ENCODE measurements at regions not wholly inside any gene's neighbourhood (a gene's known extent, or its start where the extent isn't known, plus 50 kb on each side); places are given as distances from the start of the nearest gene placed in this dataset.
"Not testable (repeated sequence)": the region's sequence is repeated elsewhere in the genome, so short reads cannot be mapped to it uniquely, and the experiment has no call there.

GRCh38 chr2:131272019-131272418 lies 62.7 kb downstream of the POTEE start:
- H3K4me2 ChIP-seq (ENCODE audit: insufficient read depth, low read length, poor library complexity, severe bottlenecking); H3K18ac ChIP-seq (ENCODE audit: low read length); H2BK120ac ChIP-seq (ENCODE audit: low read depth, low read length); H4K8ac ChIP-seq (ENCODE audit: low read depth, low read length); H2AFZ ChIP-seq (ENCODE audit: low read length); H3K4me3 ChIP-seq (ENCODE audit: low read length in 2 of 2); H3K9me3 ChIP-seq (replicated peaks in 1 of 2; ENCODE audit: control insufficient read depth in 2 of 2, insufficient read depth in 1 of 2, low read depth in 1 of 2, low read length in 2 of 2); H2BK5ac ChIP-seq (ENCODE audit: low read length); H3K27me3 ChIP-seq (ENCODE audit: control insufficient read depth in 3 of 3, insufficient read depth in 3 of 3, low read depth in 1 of 3, low read length in 3 of 3); H2AK5ac ChIP-seq (ENCODE audit: low read depth, low read length); H4K91ac ChIP-seq (ENCODE audit: low read depth, low read length, poor library complexity); H3K23ac ChIP-seq (ENCODE audit: low read depth, low read length, poor library complexity); H3K4me1 ChIP-seq (ENCODE audit: control insufficient read depth in 2 of 2, insufficient read depth in 1 of 2, low read depth in 1 of 2, low read length in 2 of 2); H2BK12ac ChIP-seq (ENCODE audit: low read length); H3K36me3 ChIP-seq (replicated peaks in 1 of 2; ENCODE audit: control insufficient read depth in 2 of 2, insufficient read depth in 2 of 2, low read length in 2 of 2); H3K4ac ChIP-seq (ENCODE audit: low read length); H3K9ac ChIP-seq (ENCODE audit: low read depth, low read length, poor library complexity); H2BK15ac ChIP-seq (ENCODE audit: low read length); H3K79me1 ChIP-seq (ENCODE audit: low read depth, low read length); H3K14ac ChIP-seq (ENCODE audit: low read length); DNase-seq (ENCODE audit: low spot score); H3K27ac ChIP-seq (replicated peaks; ENCODE audit: low read length): not testable (repeated sequence)
- WGBS, 2 donors (ENCODE audit: extremely low coverage in 2 of 2, insufficient read length in 2 of 2, insufficient replicate concordance in 1 of 2), result no CpG with 5 or more reads among the region's 8 CpGs

- not testable (repeated sequence) for H3K27ac ChIP-seq (replicated peaks; ENCODE audit: low read length); H3K27me3 ChIP-seq (ENCODE audit: control insufficient read depth in 3 of 3, insufficient read depth in 3 of 3, low read depth in 1 of 3, low read length in 3 of 3); H3K36me3 ChIP-seq (replicated peaks in 1 of 2; ENCODE audit: control insufficient read depth in 2 of 2, insufficient read depth in 2 of 2, low read length in 2 of 2); H3K9ac ChIP-seq (ENCODE audit: low read depth, low read length, poor library complexity); H3K4me1 ChIP-seq (ENCODE audit: control insufficient read depth in 2 of 2, insufficient read depth in 1 of 2, low read depth in 1 of 2, low read length in 2 of 2); H2BK15ac ChIP-seq (ENCODE audit: low read length); H3K4ac ChIP-seq (ENCODE audit: low read length); H3K79me1 ChIP-seq (ENCODE audit: low read depth, low read length); H2AK5ac ChIP-seq (ENCODE audit: low read depth, low read length); H3K18ac ChIP-seq (ENCODE audit: low read length); H3K14ac ChIP-seq (ENCODE audit: low read length); H3K4me2 ChIP-seq (ENCODE audit: insufficient read depth, low read length, poor library complexity, severe bottlenecking); H4K8ac ChIP-seq (ENCODE audit: low read depth, low read length); H2AFZ ChIP-seq (ENCODE audit: low read length); H4K91ac ChIP-seq (ENCODE audit: low read depth, low read length, poor library complexity); H3K9me3 ChIP-seq (replicated peaks in 1 of 2; ENCODE audit: control insufficient read depth in 2 of 2, insufficient read depth in 1 of 2, low read depth in 1 of 2, low read length in 2 of 2); H2BK120ac ChIP-seq (ENCODE audit: low read depth, low read length); H3K23ac ChIP-seq (ENCODE audit: low read depth, low read length, poor library complexity); DNase-seq (ENCODE audit: low spot score); H3K4me3 ChIP-seq (ENCODE audit: low read length in 2 of 2); H2BK5ac ChIP-seq (ENCODE audit: low read length); H2BK12ac ChIP-seq (ENCODE audit: low read length)
- WGBS, 2 donors (ENCODE audit: extremely low coverage in 2 of 2, insufficient read length in 2 of 2, insufficient replicate concordance in 1 of 2), result no CpG with 5 or more reads among the region's 20 CpGs
Measured at GRCh38 chr2:131264034-131264433, 54.7 kb downstream of the POTEE start.
